Spleen (tissue), 11 donors: ENCODE measurements at regions not wholly inside any gene's neighbourhood (a gene's known extent, or its start where the extent isn't known, plus 50 kb on each side); places are given as distances from the start of the nearest gene placed in this dataset.

Experiments used
- DNase-seq: peaks from one replicate; pipeline ENCODE4 v3.0.0-alpha.2; 2020
- H3K27ac ChIP-seq, 8 donors: fragments of 200-600 bp; sonication (generic) in 7 of 8; 1 replicate in 4 of 8; 2 replicates in 4 of 8; pipeline versions ENCODE4 v1.5.0 to v1.8.0; 2016 to 2021; ENCODE audit warnings: inconsistent platforms in 4 of 8, mild to moderate bottlenecking in 4 of 8, moderate library complexity in 1 of 8
- H3K27me3 ChIP-seq, 7 donors: fragments of 200-600 bp; sonication (generic) in 6 of 7; replicated peaks in 1 of 7; 1 replicate in 4 of 7; 2 replicates in 3 of 7; pipeline versions ENCODE4 v1.5.0 to v1.8.0; 2016 to 2021; ENCODE audit warnings: inconsistent platforms in 3 of 7, mild to moderate bottlenecking in 1 of 7
- H3K36me3 ChIP-seq, 6 donors: fragments of 200-600 bp; sonication (generic) in 5 of 6; 1 replicate in 4 of 6; 2 replicates in 2 of 6; pipeline versions ENCODE4 v1.5.0 to v1.8.0; 2016 to 2021; ENCODE audit warnings: inconsistent platforms in 2 of 6
- H3K4me1 ChIP-seq, 6 donors: fragments of 200-600 bp; sonication (generic) in 5 of 6; 1 replicate in 3 of 6; 2 replicates in 3 of 6; pipeline versions ENCODE4 v1.5.0 to v1.8.0; 2016 to 2021; ENCODE audit warnings: inconsistent platforms in 3 of 6
- H3K4me3 ChIP-seq, 8 donors: fragments of 200-600 bp; sonication (generic) in 7 of 8; 1 replicate in 4 of 8; 2 replicates in 4 of 8; pipeline versions ENCODE4 v1.5.0 to v1.8.0; 2016 to 2021; ENCODE audit warnings: inconsistent platforms in 4 of 8, mild to moderate bottlenecking in 4 of 8, moderate library complexity in 2 of 8
- H3K9me3 ChIP-seq, 8 donors: fragments of 200-600 bp; sonication (generic) in 7 of 8; 1 replicate in 4 of 8; 2 replicates in 4 of 8; pipeline versions ENCODE4 v1.5.0 to v1.8.0; 2016 to 2021; ENCODE audit warnings: inconsistent platforms in 4 of 8
- CTCF ChIP-seq, 11 experiments: fragments of 200-600 bp in 7 of 11; fragments of 450-650 bp in 4 of 11; sonication (generic) in 4 of 11; IDR thresholded peaks in 8 of 11; conservative IDR thresholded peaks in 3 of 11; 1 replicate in 7 of 11; 2 replicates in 4 of 11; pipeline versions ENCODE4 v1.4.0 to v1.8.0; 2016 to 2021; ENCODE audit warnings: antibody characterized with exemption in 11 of 11, inconsistent platforms in 4 of 11, mild to moderate bottlenecking in 1 of 11
- POLR2A ChIP-seq, 3 donors: fragments of 450-650 bp; IDR thresholded peaks; one replicate each; pipeline ENCODE4 v1.5.1; 2017; ENCODE audit warnings: antibody characterized with exemption in 3 of 3, mild to moderate bottlenecking in 1 of 3
- POLR2AphosphoS5 ChIP-seq, 3 donors: sonication (generic); formaldehyde crosslinking; IDR thresholded peaks; one replicate each; pipeline ENCODE4 v1.5.1; 2017; ENCODE audit warnings: antibody characterized with exemption in 3 of 3
- WGBS, 5 donors: extraction: QIAGEN DNeasy Blood & Tissue Kit in 3 of 5; methylation state at CpG; one replicate each; pipeline versions ENCODE4 v1.1.5 to v1.1.7; 2013 to 2018; 5-methylcytosine and 5-hydroxymethylcytosine counted together
- intact Hi-C: fragments of 100-400 bp; cut with DNase I; formaldehyde crosslinking; loops from one replicate; pipeline ENCODE4 v1.15.0; 2023; ENCODE audit warnings: low total_unique reads
- donor health status: healthy with polysubstance abuse.
- donor health status: DM: no; HTN: no; CAD: no; lungs with moderate emphysema.
- donor health status: DM: no; HTN: no; CAD: no.
- donor health status: Bipolar disorder and iron deficiency.
- donor health status: healthy.
- donor health status: DM: no; HTN: no; CAD: no.
- donor health status: DM: yes; HTN: yes; CAD: no.

- no peak for DNase-seq
- no peak overlapping the region for H3K27ac ChIP-seq
- intact Hi-C loops: no loop called here
- no peaks in the 10 kb centered on the region for H3K36me3 ChIP-seq
- H3K9me3 ChIP-seq: no peaks in the 10 kb centered on the region
- H3K27me3 ChIP-seq: no peaks in the 10 kb centered on the region
- 66 to 85% (median 69%) methylated on average over 2 of the region's 2 CpGs for WGBS, 5 donors
- H3K4me3 ChIP-seq: no peak overlapping the region
- TF ChIP-seq POLR2A (IDR thresholded peaks at IDR 0.05) (no peak), POLR2AphosphoS5 (IDR thresholded peaks at IDR 0.05) (no peak), CTCF (IDR thresholded peaks at IDR 0.05 in 8 of 11, conservative IDR thresholded peaks at IDR 0.05 in 3 of 11) (no peak)
- H3K4me1 ChIP-seq: no peaks in the 10 kb centered on the region
Observed at GRCh38 chr7:81427461-81427860, 342.4 kb downstream of the HGF start.

GRCh38 chr7:81420526-81421226 lies 349.2 kb downstream of the HGF start:
- 82 to 92% (median 89%) methylated on average over 5 of the region's 5 CpGs for WGBS, 5 donors
- Histone ChIP-seq H3K4me3 (no peak overlapping the region), H3K36me3 (no peaks in the 10 kb centered on the region), H3K27ac (no peak overlapping the region), H3K4me1 (no peaks in the 10 kb centered on the region), H3K27me3 (no peaks in the 10 kb centered on the region), H3K9me3 (no peaks in the 10 kb centered on the region)
- intact Hi-C loops: no loop called here
- TF ChIP-seq CTCF (IDR thresholded peaks at IDR 0.05 in 8 of 11, conservative IDR thresholded peaks at IDR 0.05 in 3 of 11) (no peak), POLR2AphosphoS5 (IDR thresholded peaks at IDR 0.05) (no peak), POLR2A (IDR thresholded peaks at IDR 0.05) (no peak)
- no peak for DNase-seq

- DNase-seq: no peak
- Histone ChIP-seq H3K4me3 (no peak overlapping the region), H3K27ac (no peak overlapping the region), H3K36me3 (no peaks in the 10 kb centered on the region), H3K4me1 (no peaks in the 10 kb centered on the region), H3K9me3 (no peaks in the 10 kb centered on the region), H3K27me3 (no peaks in the 10 kb centered on the region)
- no peak for TF ChIP-seq POLR2AphosphoS5 (IDR thresholded peaks at IDR 0.05)
- TF ChIP-seq CTCF (IDR thresholded peaks at IDR 0.05 in 8 of 11, conservative IDR thresholded peaks at IDR 0.05 in 3 of 11): no peak
- no peak for TF ChIP-seq POLR2A (IDR thresholded peaks at IDR 0.05)
- intact Hi-C loops: no loop called here
Observed at GRCh38 chr7:81419731-81420130, 350.1 kb downstream of the HGF start.

GRCh38 chr7:81416659-81417058 lies 353.2 kb downstream of the HGF start:
- no peaks in the 10 kb centered on the region for H3K36me3 ChIP-seq
- no peak for TF ChIP-seq POLR2AphosphoS5 (IDR thresholded peaks at IDR 0.05)
- no peak for TF ChIP-seq POLR2A (IDR thresholded peaks at IDR 0.05)
- TF ChIP-seq CTCF (IDR thresholded peaks at IDR 0.05 in 8 of 11, conservative IDR thresholded peaks at IDR 0.05 in 3 of 11): no peak
- H3K27ac ChIP-seq: no peak overlapping the region
- peaks cover 0 to under 1% (median 0%) of the 10 kb centered on the region in 8 donors for H3K9me3 ChIP-seq
- no peak for DNase-seq
- 61 to 89% (median 81%) methylated on average over 1 of the region's 1 CpG for WGBS, 5 donors
- intact Hi-C loops: no loop called here
- no peak overlapping the region for H3K4me3 ChIP-seq
- no peaks in the 10 kb centered on the region for H3K4me1 ChIP-seq
- no peaks in the 10 kb centered on the region for H3K27me3 ChIP-seq
